ENCODE measurements at regions not wholly inside any gene's neighbourhood (a gene's known extent, or its start where the extent isn't known, plus 50 kb on each side); places are given as distances from the start of the nearest gene placed in this dataset.

DNA sequence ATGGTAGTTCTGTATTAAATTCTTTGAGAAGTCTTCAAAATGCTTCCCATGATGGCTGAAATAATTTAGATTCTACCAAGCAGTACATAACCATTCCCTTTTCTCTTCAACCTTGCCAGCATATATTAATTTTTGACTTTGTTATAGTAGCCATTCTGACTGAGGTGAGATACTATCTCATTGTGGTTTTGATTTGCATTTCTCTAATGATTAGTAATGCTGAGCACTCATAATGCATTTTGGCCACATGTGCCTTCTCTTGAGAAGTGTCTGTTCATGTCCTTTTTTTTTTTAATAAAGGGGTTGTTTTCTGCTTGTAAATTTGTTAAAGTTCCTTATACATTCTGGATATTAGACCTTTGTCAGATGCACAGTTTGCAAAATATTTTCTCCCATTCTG lies 173.9 kb downstream of the CALCRL start:
- H3K27ac Mint-ChIP-seq, result no peak overlapping the region
- H3K36me3 Mint-ChIP-seq, result no peaks in the 10 kb centered on the region
- H3K4me1 Mint-ChIP-seq (ENCODE audit: low read depth), result no peaks in the 10 kb centered on the region
- H3K4me3 Mint-ChIP-seq, result no peak overlapping the region
- no peaks in the 10 kb centered on the region for H3K27me3 Mint-ChIP-seq
- peaks cover 11% of the 10 kb centered on the region for H3K9me3 Mint-ChIP-seq (ENCODE audit: low read depth)

GRCh38 chr2:187272255-187272654 lies 175.8 kb downstream of the CALCRL start:
- no peaks in the 10 kb centered on the region for H3K4me1 Mint-ChIP-seq (ENCODE audit: low read depth)
- H3K4me3 Mint-ChIP-seq, result no peak overlapping the region
- H3K27ac Mint-ChIP-seq, result no peak overlapping the region
- peaks cover 4% of the 10 kb centered on the region for H3K9me3 Mint-ChIP-seq (ENCODE audit: low read depth)
- no peaks in the 10 kb centered on the region for H3K27me3 Mint-ChIP-seq
- H3K36me3 Mint-ChIP-seq, result no peaks in the 10 kb centered on the region

DNA sequence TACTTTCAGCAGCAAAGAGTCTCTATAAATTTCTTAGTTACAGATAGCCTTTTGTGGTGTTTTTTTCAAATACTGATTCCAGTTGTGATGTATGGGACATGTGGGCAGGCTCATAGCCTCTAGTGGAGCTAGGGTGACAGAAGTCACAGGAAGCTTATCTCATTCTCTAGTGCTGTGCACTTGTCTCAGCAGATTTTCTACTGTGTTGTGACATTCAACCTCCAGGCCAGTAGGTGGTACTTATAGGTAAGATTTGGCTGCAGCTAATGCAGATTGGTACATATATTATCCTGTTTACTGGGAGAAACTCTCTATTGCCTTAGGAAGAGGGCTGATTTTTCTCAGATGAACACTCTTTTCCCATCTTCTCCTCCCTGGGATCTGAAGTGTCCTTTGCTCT lies 176.2 kb downstream of the CALCRL start:
- no peak overlapping the region for H3K4me3 Mint-ChIP-seq
- no peaks in the 10 kb centered on the region for H3K4me1 Mint-ChIP-seq (ENCODE audit: low read depth)
- peaks cover 4% of the 10 kb centered on the region for H3K9me3 Mint-ChIP-seq (ENCODE audit: low read depth)
- H3K27me3 Mint-ChIP-seq, result no peaks in the 10 kb centered on the region
- H3K36me3 Mint-ChIP-seq, result no peaks in the 10 kb centered on the region
- no peak overlapping the region for H3K27ac Mint-ChIP-seq

- no peaks in the 10 kb centered on the region for H3K36me3 Mint-ChIP-seq
- H3K4me1 Mint-ChIP-seq (ENCODE audit: low read depth), result no peaks in the 10 kb centered on the region
- no peaks in the 10 kb centered on the region for H3K9me3 Mint-ChIP-seq (ENCODE audit: low read depth)
- no peak overlapping the region for H3K4me3 Mint-ChIP-seq
- no peak overlapping the region for H3K27ac Mint-ChIP-seq
- no peaks in the 10 kb centered on the region for H3K27me3 Mint-ChIP-seq
Measured at GRCh38 chr2:187266645-187267044, 181.4 kb downstream of the CALCRL start.

GRCh38 chr2:187266147-187266546 lies 181.9 kb downstream of the CALCRL start:
- no peak overlapping the region for H3K4me3 Mint-ChIP-seq
- H3K27me3 Mint-ChIP-seq, result no peaks in the 10 kb centered on the region
- no peaks in the 10 kb centered on the region for H3K9me3 Mint-ChIP-seq (ENCODE audit: low read depth)
- no peaks in the 10 kb centered on the region for H3K4me1 Mint-ChIP-seq (ENCODE audit: low read depth)
- H3K27ac Mint-ChIP-seq, result no peak overlapping the region
- H3K36me3 Mint-ChIP-seq, result no peaks in the 10 kb centered on the region

- peaks cover 2% of the 10 kb centered on the region for H3K27me3 Mint-ChIP-seq
Measured at GRCh38 chr2:187264612-187265011, 183.4 kb downstream of the CALCRL start.

DNA sequence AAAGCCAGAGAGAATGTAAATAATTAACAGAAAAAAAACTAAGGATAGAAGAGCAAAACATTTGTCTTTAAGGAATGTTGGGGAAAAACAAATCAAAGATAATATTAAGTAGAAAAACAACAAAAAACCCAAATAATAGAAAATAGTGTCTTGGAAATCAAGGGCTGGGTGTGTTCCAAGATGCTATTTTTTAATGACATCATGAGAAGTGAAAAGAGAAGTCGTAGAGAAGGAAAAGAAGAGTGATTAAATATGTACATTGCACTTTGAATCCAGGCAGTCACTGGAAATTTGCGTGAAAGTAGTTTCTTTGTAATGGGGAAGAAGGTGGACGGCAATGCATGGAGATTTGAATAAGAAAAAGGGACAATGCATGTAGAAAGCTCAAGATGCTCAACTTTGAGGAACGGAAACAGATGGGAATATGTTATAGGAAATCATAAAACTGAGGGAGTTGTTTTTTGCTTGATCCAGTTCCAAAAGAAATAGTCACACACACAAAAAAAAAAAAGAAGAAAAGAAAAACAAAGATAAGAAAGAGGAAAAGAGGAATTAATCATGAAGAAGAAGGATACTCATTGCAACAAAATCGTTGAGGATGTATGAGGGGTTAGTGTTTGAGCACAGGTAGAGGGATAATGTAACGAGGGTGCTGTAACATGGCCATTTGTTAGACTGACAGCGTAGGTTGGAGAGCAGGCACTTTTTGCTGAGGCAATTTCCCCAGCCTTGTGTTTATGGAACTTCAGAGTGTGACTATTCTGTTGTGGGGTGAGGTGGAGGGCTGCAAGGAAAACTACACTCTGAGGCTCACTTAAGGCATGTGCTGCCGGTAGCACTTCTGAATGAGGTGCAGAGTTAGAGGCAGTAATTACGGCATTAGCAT lies 184.1 kb downstream of the CALCRL start:
- H3K36me3 Mint-ChIP-seq, result no peaks in the 10 kb centered on the region
- no peak overlapping the region for H3K4me3 Mint-ChIP-seq
- no peak overlapping the region for H3K27ac Mint-ChIP-seq
- peaks cover 2% of the 10 kb centered on the region for H3K27me3 Mint-ChIP-seq
- H3K9me3 Mint-ChIP-seq (ENCODE audit: low read depth), result no peaks in the 10 kb centered on the region
- H3K4me1 Mint-ChIP-seq (ENCODE audit: low read depth), result no peaks in the 10 kb centered on the region

More at GRCh38 chr2:187264612-187265011, 183.4 kb downstream of the CALCRL start:
- no peaks in the 10 kb centered on the region for H3K36me3 Mint-ChIP-seq
- no peaks in the 10 kb centered on the region for H3K4me1 Mint-ChIP-seq (ENCODE audit: low read depth)
- H3K27ac Mint-ChIP-seq, result no peak overlapping the region
- H3K4me3 Mint-ChIP-seq, result no peak overlapping the region
- H3K9me3 Mint-ChIP-seq (ENCODE audit: low read depth), result no peaks in the 10 kb centered on the region

GRCh38 chr2:187261705-187262104 lies 186.3 kb downstream of the CALCRL start:
- Mint-ChIP-seq H3K9me3 (ENCODE audit: low read depth) (no peaks in the 10 kb centered on the region), H3K4me3 (no peak overlapping the region), H3K36me3 (no peaks in the 10 kb centered on the region), H3K27ac (no peak overlapping the region), H3K27me3 (peaks cover 2% of the 10 kb centered on the region), H3K4me1 (ENCODE audit: low read depth) (no peaks in the 10 kb centered on the region)

GRCh38 chr2:187252063-187252462 lies 196.0 kb downstream of the CALCRL start:
- Mint-ChIP-seq H3K36me3 (no peaks in the 10 kb centered on the region), H3K4me3 (no peak overlapping the region), H3K27ac (no peak overlapping the region), H3K4me1 (ENCODE audit: low read depth) (no peaks in the 10 kb centered on the region), H3K9me3 (ENCODE audit: low read depth) (no peaks in the 10 kb centered on the region), H3K27me3 (no peaks in the 10 kb centered on the region)

DNA sequence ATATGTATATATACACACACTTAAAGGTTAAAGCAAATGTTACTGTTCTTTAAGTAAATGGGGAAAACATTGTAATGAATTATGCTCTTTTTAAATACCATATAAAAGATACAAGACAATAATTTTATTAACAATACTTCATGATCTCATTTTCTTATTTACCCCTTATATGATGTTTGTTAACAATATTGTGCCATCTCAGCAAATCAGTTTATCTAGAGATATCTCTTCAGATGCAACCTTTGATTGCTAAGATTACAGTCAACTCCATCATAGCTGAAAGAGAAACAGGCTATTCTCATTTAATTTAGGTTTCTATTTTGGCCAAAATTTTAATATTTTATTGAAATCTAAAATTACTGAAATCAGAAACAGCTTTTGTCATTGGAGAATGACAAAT lies 197.9 kb downstream of the CALCRL start:
- Mint-ChIP-seq H3K4me3 (no peak overlapping the region), H3K27me3 (no peaks in the 10 kb centered on the region), H3K4me1 (ENCODE audit: low read depth) (no peaks in the 10 kb centered on the region), H3K36me3 (no peaks in the 10 kb centered on the region), H3K9me3 (ENCODE audit: low read depth) (no peaks in the 10 kb centered on the region), H3K27ac (no peak overlapping the region)

DNA sequence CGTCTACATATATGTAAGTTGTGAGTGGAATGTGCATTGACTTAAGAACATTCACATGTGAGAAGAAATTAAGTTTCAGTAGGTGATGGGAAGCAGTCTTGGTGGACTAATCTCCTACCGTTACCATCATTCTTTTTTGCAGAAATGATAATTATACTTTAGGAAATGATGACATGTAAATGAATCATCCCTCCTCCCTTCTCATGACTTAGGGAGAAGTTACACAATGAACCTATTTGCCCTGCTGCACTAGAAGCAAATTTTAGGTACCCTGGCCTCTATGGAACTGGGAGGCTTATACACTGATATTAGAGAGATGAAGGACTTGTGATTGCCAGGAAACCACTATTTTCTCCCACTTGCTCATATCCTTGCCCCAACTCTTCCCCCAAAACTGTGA lies 214.2 kb downstream of the CALCRL start:
- no peaks in the 10 kb centered on the region for H3K4me1 Mint-ChIP-seq (ENCODE audit: low read depth)
- H3K27ac Mint-ChIP-seq, result no peak overlapping the region
- H3K27me3 Mint-ChIP-seq, result no peaks in the 10 kb centered on the region
- no peaks in the 10 kb centered on the region for H3K36me3 Mint-ChIP-seq
- H3K4me3 Mint-ChIP-seq, result no peak overlapping the region
- H3K9me3 Mint-ChIP-seq (ENCODE audit: low read depth), result no peaks in the 10 kb centered on the region

- H3K4me1 Mint-ChIP-seq (ENCODE audit: low read depth), result no peaks in the 10 kb centered on the region
- no peak overlapping the region for H3K27ac Mint-ChIP-seq
- no peaks in the 10 kb centered on the region for H3K36me3 Mint-ChIP-seq
- no peaks in the 10 kb centered on the region for H3K27me3 Mint-ChIP-seq
- H3K4me3 Mint-ChIP-seq, result no peak overlapping the region
- no peaks in the 10 kb centered on the region for H3K9me3 Mint-ChIP-seq (ENCODE audit: low read depth)
Measured at GRCh38 chr2:187232749-187233148, 215.3 kb downstream of the CALCRL start.

- Mint-ChIP-seq H3K4me3 (no peak overlapping the region), H3K27me3 (no peaks in the 10 kb centered on the region), H3K27ac (no peak overlapping the region), H3K36me3 (no peaks in the 10 kb centered on the region), H3K9me3 (ENCODE audit: low read depth) (no peaks in the 10 kb centered on the region), H3K4me1 (ENCODE audit: low read depth) (no peaks in the 10 kb centered on the region)
Measured at GRCh38 chr2:187230088-187230487, 218.0 kb downstream of the CALCRL start.

- Mint-ChIP-seq H3K27me3 (no peaks in the 10 kb centered on the region), H3K4me1 (ENCODE audit: low read depth) (no peaks in the 10 kb centered on the region), H3K9me3 (ENCODE audit: low read depth) (no peaks in the 10 kb centered on the region), H3K27ac (no peak overlapping the region), H3K36me3 (no peaks in the 10 kb centered on the region), H3K4me3 (no peak overlapping the region)
Measured at GRCh38 chr2:187228986-187229385, 219.1 kb downstream of the CALCRL start.

DNA sequence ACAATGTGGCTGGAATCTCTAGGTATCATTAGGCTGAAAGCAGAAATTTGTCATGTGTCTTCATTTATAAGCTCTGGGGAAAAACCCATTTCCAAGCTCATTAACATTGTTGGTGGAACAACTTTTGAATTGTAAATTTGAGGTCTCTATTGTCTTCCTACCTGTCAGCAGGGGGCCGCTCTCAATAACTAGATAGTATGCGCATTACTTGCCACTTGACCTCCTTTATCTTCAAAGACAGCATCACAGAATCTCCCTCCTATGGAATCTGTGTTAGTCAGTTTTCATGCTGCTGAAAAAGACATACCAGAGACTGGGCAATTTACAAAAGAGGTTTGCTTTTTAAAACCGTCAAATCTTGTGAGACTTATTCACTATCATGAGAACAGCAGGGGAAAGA lies 223.1 kb downstream of the CALCRL start:
- H3K4me3 Mint-ChIP-seq, result no peak overlapping the region
- no peaks in the 10 kb centered on the region for H3K36me3 Mint-ChIP-seq
- H3K4me1 Mint-ChIP-seq (ENCODE audit: low read depth), result no peaks in the 10 kb centered on the region
- no peaks in the 10 kb centered on the region for H3K27me3 Mint-ChIP-seq
- no peak overlapping the region for H3K27ac Mint-ChIP-seq
- no peaks in the 10 kb centered on the region for H3K9me3 Mint-ChIP-seq (ENCODE audit: low read depth)

DNA sequence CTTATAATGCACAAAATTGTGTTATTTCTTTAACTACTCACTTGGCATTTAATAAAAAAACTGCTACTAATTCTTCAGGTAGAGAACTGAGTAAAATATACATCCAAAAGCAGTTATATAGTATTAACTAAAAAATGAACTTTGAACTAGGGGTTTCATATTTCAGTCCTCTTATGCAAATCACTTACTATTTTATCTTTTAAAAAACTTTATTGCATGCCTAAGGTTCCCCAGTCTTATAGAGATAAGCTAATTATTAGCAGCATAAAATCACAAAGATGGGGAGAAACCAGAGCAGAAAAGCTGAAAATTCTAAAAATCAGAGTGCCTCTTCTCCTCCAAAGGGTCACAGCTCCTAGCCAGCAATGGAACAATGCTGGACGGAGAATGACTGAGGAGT lies 228.0 kb downstream of the CALCRL start:
- Mint-ChIP-seq H3K36me3 (no peaks in the 10 kb centered on the region), H3K4me3 (no peak overlapping the region), H3K9me3 (ENCODE audit: low read depth) (no peaks in the 10 kb centered on the region), H3K27me3 (no peaks in the 10 kb centered on the region), H3K27ac (no peak overlapping the region), H3K4me1 (ENCODE audit: low read depth) (no peaks in the 10 kb centered on the region)

Measured in activated naive CD8-positive, alpha-beta T cell (primary cell).